H1 (cell line): ENCODE measurements at regions not wholly inside any gene's neighbourhood (a gene's known extent, or its start where the extent isn't known, plus 50 kb on each side); places are given as distances from the start of the nearest gene placed in this dataset.

Source experiments
- CBX8 ChIP-seq: fragments of 300-800, 300-1000 bp; sonication (generic); IDR thresholded peaks from 2 replicates; pipeline ENCODE4 v1.7.1; 2016; ENCODE audit warnings: low read depth, low read length, borderline replicate concordance
- CEBPB ChIP-seq: IDR thresholded peaks from 2 replicates; pipeline ENCODE4 v1.6.1; 2012; ENCODE audit warnings: low read depth, low read length
- CHD1 ChIP-seq: IDR thresholded peaks from 2 replicates; pipeline ENCODE4 v1.6.1; 2012; ENCODE audit warnings: low read depth, low read length, improper control_type of control experiment
- CHD2 ChIP-seq: IDR thresholded peaks from 2 replicates; pipeline ENCODE4 v1.6.1; 2012; ENCODE audit warnings: low read length, improper control_type of control experiment
- CREB1 ChIP-seq: IDR thresholded peaks from 2 replicates; pipeline ENCODE4 v1.6.1; 2012; ENCODE audit warnings: inconsistent platforms
- POLR2AphosphoS5 ChIP-seq: IDR thresholded peaks from 2 replicates; pipeline ENCODE4 v1.6.1; 2011; ENCODE audit warnings: low read depth, low read length
- RAD21 ChIP-seq, 2 experiments: IDR thresholded peaks in 1 of 2; conservative IDR thresholded peaks in 1 of 2; 2 replicates each; pipeline ENCODE4 v1.6.1; 2011; ENCODE audit warnings: low read depth in 2 of 2, low read length in 2 of 2, improper control_type of control experiment in 1 of 2, inconsistent platforms in 1 of 2, mild to moderate bottlenecking in 1 of 2, moderate library complexity in 1 of 2
- RFX5 ChIP-seq: IDR thresholded peaks from 2 replicates; pipeline ENCODE4 v1.6.1; 2011; ENCODE audit warnings: low read depth, low read length, improper control_type of control experiment, borderline replicate concordance
- SP4 ChIP-seq: IDR thresholded peaks from 2 replicates; pipeline ENCODE4 v1.6.1; 2012; ENCODE audit warnings: low read length, inconsistent platforms
- SRF ChIP-seq: IDR thresholded peaks from 2 replicates; pipeline ENCODE4 v1.6.1; 2011; ENCODE audit warnings: mild to moderate bottlenecking, low read depth, low read length, moderate library complexity
- TAF1 ChIP-seq: IDR thresholded peaks from 2 replicates; pipeline ENCODE4 v1.6.1; 2011; ENCODE audit warnings: mild to moderate bottlenecking, low read depth, low read length
- ZNF274 ChIP-seq: IDR thresholded peaks from 2 replicates; pipeline ENCODE4 v1.7.0; 2012; ENCODE audit warnings: low read length, borderline replicate concordance; ENCODE audit errors: extremely low read depth
- TF ChIP-seq, protein P1 (sequence below), 3 experiments: IDR thresholded peaks; 1 replicate in 2 of 3; 2 replicates in 1 of 3; pipeline versions ENCODE4 v1.5.1 to v1.6.1; 2011; ENCODE audit warnings: low read length in 3 of 3, mild to moderate bottlenecking in 3 of 3, inconsistent platforms in 2 of 3, low read depth in 1 of 3, moderate library complexity in 1 of 3; ENCODE audit not compliant: insufficient read depth in 1 of 3; ENCODE audit errors: control extremely low read depth in 1 of 3
- TF ChIP-seq, protein P2 (sequence below): IDR thresholded peaks from 2 replicates; pipeline ENCODE4 v1.6.1; 2012; ENCODE audit warnings: inconsistent platforms

DNA sequence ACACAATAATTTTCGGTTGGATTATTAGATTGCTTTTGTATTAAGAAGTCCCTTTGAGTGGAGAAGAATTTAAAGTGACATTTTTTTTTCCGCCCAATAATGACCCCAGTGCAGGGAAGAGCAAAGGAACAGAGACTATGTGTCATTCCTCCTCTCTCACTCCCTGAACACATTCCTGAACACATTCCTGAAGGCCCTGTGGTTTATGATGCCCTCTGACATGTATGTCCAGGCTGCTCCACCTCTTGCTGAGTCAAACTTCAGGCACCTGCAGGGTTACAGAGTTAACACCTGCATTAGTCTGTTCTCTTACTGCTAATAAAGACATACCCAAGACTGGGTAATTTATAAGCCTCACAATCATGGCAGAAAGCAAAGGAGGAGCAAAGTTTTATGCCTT lies 704.0 kb upstream of the LRRN3 start:
- TF ChIP-seq CEBPB = no peak
- no peak for TF ChIP-seq ZNF274
- TF ChIP-seq, protein P1, sequence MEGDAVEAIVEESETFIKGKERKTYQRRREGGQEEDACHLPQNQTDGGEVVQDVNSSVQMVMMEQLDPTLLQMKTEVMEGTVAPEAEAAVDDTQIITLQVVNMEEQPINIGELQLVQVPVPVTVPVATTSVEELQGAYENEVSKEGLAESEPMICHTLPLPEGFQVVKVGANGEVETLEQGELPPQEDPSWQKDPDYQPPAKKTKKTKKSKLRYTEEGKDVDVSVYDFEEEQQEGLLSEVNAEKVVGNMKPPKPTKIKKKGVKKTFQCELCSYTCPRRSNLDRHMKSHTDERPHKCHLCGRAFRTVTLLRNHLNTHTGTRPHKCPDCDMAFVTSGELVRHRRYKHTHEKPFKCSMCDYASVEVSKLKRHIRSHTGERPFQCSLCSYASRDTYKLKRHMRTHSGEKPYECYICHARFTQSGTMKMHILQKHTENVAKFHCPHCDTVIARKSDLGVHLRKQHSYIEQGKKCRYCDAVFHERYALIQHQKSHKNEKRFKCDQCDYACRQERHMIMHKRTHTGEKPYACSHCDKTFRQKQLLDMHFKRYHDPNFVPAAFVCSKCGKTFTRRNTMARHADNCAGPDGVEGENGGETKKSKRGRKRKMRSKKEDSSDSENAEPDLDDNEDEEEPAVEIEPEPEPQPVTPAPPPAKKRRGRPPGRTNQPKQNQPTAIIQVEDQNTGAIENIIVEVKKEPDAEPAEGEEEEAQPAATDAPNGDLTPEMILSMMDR (IDR thresholded peaks at IDR 0.05; ENCODE audit: control extremely low read depth in 1 of 3, insufficient read depth in 1 of 3, low read depth in 1 of 3, low read length in 3 of 3) = no peak
- TF ChIP-seq CREB1 = no peak
- TF ChIP-seq RAD21 (IDR thresholded peaks at IDR 0.05 in 1 of 2, conservative IDR thresholded peaks at IDR 0.05 in 1 of 2; ENCODE audit: low read depth in 2 of 2, low read length in 2 of 2) = no peak
- TF ChIP-seq TAF1 = no peak
- TF ChIP-seq, protein P2, sequence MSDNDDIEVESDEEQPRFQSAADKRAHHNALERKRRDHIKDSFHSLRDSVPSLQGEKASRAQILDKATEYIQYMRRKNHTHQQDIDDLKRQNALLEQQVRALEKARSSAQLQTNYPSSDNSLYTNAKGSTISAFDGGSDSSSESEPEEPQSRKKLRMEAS = no peak
- no peak for TF ChIP-seq RFX5
- TF ChIP-seq SRF = no peak
- no peak for TF ChIP-seq CHD2
- no peak for TF ChIP-seq POLR2AphosphoS5
- no peak for TF ChIP-seq CBX8
- TF ChIP-seq SP4 = no peak
- TF ChIP-seq CHD1 = no peak
